Lower lobe of right lung (tissue), 2 donors: ENCODE measurements at regions not wholly inside any gene's neighbourhood (a gene's known extent, or its start where the extent isn't known, plus 50 kb on each side); places are given as distances from the start of the nearest gene placed in this dataset.

Experiments
- ATAC-seq, 2 donors: fragments of 200-7000 bp; cut with Tn5 transposase; one replicate each; pipeline ENCODE4 v1.9.1; 2020 to 2022; ENCODE audit warnings: mild to moderate bottlenecking in 2 of 2, moderate library complexity in 2 of 2
- DNase-seq: peaks from one replicate; pipeline ENCODE4 v3.0.0-alpha.2; 2020
- H3K27ac ChIP-seq: fragments of 200-600 bp; one replicate; pipeline ENCODE4 v1.8.0; 2022
- H3K27me3 ChIP-seq: fragments of 200-600 bp; one replicate; pipeline ENCODE4 v1.8.0; 2022; ENCODE audit warnings: low read depth
- H3K36me3 ChIP-seq: fragments of 200-600 bp; one replicate; pipeline ENCODE4 v1.8.0; 2022; ENCODE audit warnings: mild to moderate bottlenecking
- H3K4me1 ChIP-seq: fragments of 200-600 bp; one replicate; pipeline ENCODE4 v1.8.0; 2022
- H3K4me3 ChIP-seq: fragments of 200-600 bp; one replicate; pipeline ENCODE4 v1.8.0; 2022; ENCODE audit warnings: mild to moderate bottlenecking
- H3K9me3 ChIP-seq: fragments of 200-600 bp; one replicate; pipeline ENCODE4 v1.8.0; 2022
- CTCF ChIP-seq: fragments of 200-600 bp; IDR thresholded peaks from one replicate; pipeline ENCODE4 v1.8.0; 2022; ENCODE audit warnings: antibody characterized with exemption, mild to moderate bottlenecking
- intact Hi-C: fragments of 100-400 bp; cut with DNase I; formaldehyde crosslinking; loops from one replicate; pipeline ENCODE4 v1.11.0; 2022
- donor health status: DM: no; HTN: yes; CAD: no; lungs with severe emphysema.

GRCh38 chr20:50284811-50285375, 94.3 kb downstream of the CEBPB start:
- no peaks in the 10 kb centered on the region for H3K36me3 ChIP-seq
- no peak for ATAC-seq
- intact Hi-C loops, result no loop called here
- H3K9me3 ChIP-seq, result no peaks in the 10 kb centered on the region
- H3K27me3 ChIP-seq, result no peaks in the 10 kb centered on the region
- no peak for TF ChIP-seq CTCF
- H3K4me3 ChIP-seq, result no peak overlapping the region
- peaks cover 47% of the 10 kb centered on the region for H3K4me1 ChIP-seq
- peak overlapping the region; percentile 77 for H3K27ac ChIP-seq
- no peak for DNase-seq

- intact Hi-C loops, result no loop called here
- no peak for DNase-seq
- H3K4me1 ChIP-seq, result peaks cover 46% of the 10 kb centered on the region
- H3K27me3 ChIP-seq, result no peaks in the 10 kb centered on the region
- ATAC-seq, result no peak
- H3K36me3 ChIP-seq, result no peaks in the 10 kb centered on the region
- TF ChIP-seq CTCF, result no peak
- H3K27ac ChIP-seq, result peak overlapping the region; percentile 77
- no peaks in the 10 kb centered on the region for H3K9me3 ChIP-seq
- H3K4me3 ChIP-seq, result no peak overlapping the region
Observed at GRCh38 chr20:50285376-50286173, 94.9 kb downstream of the CEBPB start.

GRCh38 chr20:50286174-50286511, 95.5 kb downstream of the CEBPB start:
- Histone ChIP-seq H3K27me3 (no peaks in the 10 kb centered on the region), H3K4me3 (no peak overlapping the region), H3K36me3 (no peaks in the 10 kb centered on the region), H3K27ac (peak overlapping the region; percentile 77), H3K9me3 (no peaks in the 10 kb centered on the region), H3K4me1 (peaks cover 44% of the 10 kb centered on the region)
- ATAC-seq, result no peak
- DNase-seq, result no peak
- intact Hi-C loops, result no loop called here
- TF ChIP-seq CTCF, result no peak

- Histone ChIP-seq H3K4me1 (peaks cover 49% of the 10 kb centered on the region), H3K4me3 (no peak overlapping the region), H3K36me3 (no peaks in the 10 kb centered on the region), H3K27me3 (no peaks in the 10 kb centered on the region), H3K27ac (peak overlapping the region; percentile 77), H3K9me3 (no peaks in the 10 kb centered on the region)
- DNase-seq (no peak), ATAC-seq (peak; percentile 11 to 36)
- TF ChIP-seq CTCF, result no peak
- intact Hi-C loops, result no loop called here
Observed at GRCh38 chr20:50286609-50287008, 96.0 kb downstream of the CEBPB start.

GRCh38 chr20:50287512-50287911, 96.9 kb downstream of the CEBPB start:
- intact Hi-C loops, result no loop called here
- Histone ChIP-seq H3K27ac (no peak overlapping the region), H3K9me3 (no peaks in the 10 kb centered on the region), H3K27me3 (no peaks in the 10 kb centered on the region), H3K36me3 (no peaks in the 10 kb centered on the region), H3K4me3 (no peak overlapping the region), H3K4me1 (peaks cover 58% of the 10 kb centered on the region)
- ATAC-seq (no peak), DNase-seq (no peak)
- TF ChIP-seq CTCF, result no peak
